HG02870 (cell line): ENCODE measurements at regions not wholly inside any gene's neighbourhood (a gene's known extent, or its start where the extent isn't known, plus 50 kb on each side); places are given as distances from the start of the nearest gene placed in this dataset.

Source experiments
- ATAC-seq: cut with Tn5 transposase; IDR thresholded peaks from one replicate; pipeline ENCODE4 v1.9.1; 2021; ENCODE audit warnings: mild to moderate bottlenecking, moderate library complexity; ENCODE audit not compliant: unreplicated experiment

- no peak for ATAC-seq
Observed at GRCh38 chr9:99361817-99362216, 139.7 kb downstream of the SEC61B start.

GRCh38 chr9:99362321-99362720 is 140.2 kb downstream of the SEC61B start:
- ATAC-seq = no peak

- ATAC-seq = no peak
Observed at GRCh38 chr9:99363509-99363908, 141.4 kb downstream of the SEC61B start.

GRCh38 chr9:99365233-99365980 is 143.3 kb downstream of the SEC61B start:
- ATAC-seq = no peak

- no peak for ATAC-seq
Observed at GRCh38 chr9:99366183-99366582, 144.1 kb downstream of the SEC61B start.

GRCh38 chr9:99366621-99367020 is 144.5 kb downstream of the SEC61B start:
- ATAC-seq = no peak

- ATAC-seq = no peak
Observed at GRCh38 chr9:99368341-99369326, 146.6 kb downstream of the SEC61B start.

- ATAC-seq = no peak
Observed at GRCh38 chr9:99369327-99369722, 147.2 kb downstream of the SEC61B start.

GRCh38 chr9:99370376-99370775 is 148.3 kb downstream of the SEC61B start:
- ATAC-seq = no peak

- ATAC-seq = no peak
Observed at GRCh38 chr9:99371376-99371775, 149.3 kb downstream of the SEC61B start.

GRCh38 chr9:99373912-99374311 is 151.8 kb downstream of the SEC61B start:
- no peak for ATAC-seq

GRCh38 chr9:99374793-99375192 is 152.7 kb downstream of the SEC61B start:
- no peak for ATAC-seq

GRCh38 chr9:99375481-99375880 is 153.4 kb downstream of the SEC61B start:
- ATAC-seq = no peak

GRCh38 chr9:99377790-99378775 is 156.0 kb downstream of the SEC61B start:
- ATAC-seq = no peak

- no peak for ATAC-seq
Observed at GRCh38 chr9:99383536-99383935, 161.5 kb downstream of the SEC61B start.

- no peak for ATAC-seq
Observed at GRCh38 chr9:99385215-99385614, 163.1 kb downstream of the SEC61B start.

GRCh38 chr9:99385814-99386279 is 163.8 kb downstream of the SEC61B start:
- ATAC-seq = no peak

GRCh38 chr9:99387431-99387830 is 165.3 kb downstream of the SEC61B start:
- no peak for ATAC-seq

GRCh38 chr9:99389087-99390033 is 167.3 kb downstream of the SEC61B start:
- no peak for ATAC-seq
